Dendritic cell treated with granulocyte-macrophage colony-stimulating factor and Interleukin-4, amounts not matched to agents 40 ng/mL and 50 ng/mL, for 4 days (primary cell): ENCODE measurements at regions not wholly inside any gene's neighbourhood (a gene's known extent, or its start where the extent isn't known, plus 50 kb on each side); places are given as distances from the start of the nearest gene placed in this dataset.

Source experiments
- H3K27ac Mint-ChIP-seq: one replicate; pipeline ENCODE4 v1.8.0; 2022; ENCODE audit warnings: mild to moderate bottlenecking, mixed read lengths
- H3K27me3 Mint-ChIP-seq: one replicate; pipeline ENCODE4 v1.8.0; 2022; ENCODE audit warnings: mild to moderate bottlenecking, mixed read lengths
- H3K36me3 Mint-ChIP-seq: one replicate; pipeline ENCODE4 v1.8.0; 2022; ENCODE audit warnings: low read depth, mixed read lengths
- H3K4me1 Mint-ChIP-seq: one replicate; pipeline ENCODE4 v1.8.0; 2022; ENCODE audit warnings: low read depth, mixed read lengths
- H3K4me3 Mint-ChIP-seq: one replicate; pipeline ENCODE4 v1.8.0; 2022; ENCODE audit warnings: mild to moderate bottlenecking, moderate library complexity, mixed read lengths
- H3K9me3 Mint-ChIP-seq: one replicate; pipeline ENCODE4 v1.8.0; 2022; ENCODE audit warnings: mixed read lengths
- intact Hi-C: fragments of 100-400 bp; cut with micrococcal nuclease; formaldehyde crosslinking; loops from one replicate; pipeline ENCODE4 v1.15.0; 2022

DNA sequence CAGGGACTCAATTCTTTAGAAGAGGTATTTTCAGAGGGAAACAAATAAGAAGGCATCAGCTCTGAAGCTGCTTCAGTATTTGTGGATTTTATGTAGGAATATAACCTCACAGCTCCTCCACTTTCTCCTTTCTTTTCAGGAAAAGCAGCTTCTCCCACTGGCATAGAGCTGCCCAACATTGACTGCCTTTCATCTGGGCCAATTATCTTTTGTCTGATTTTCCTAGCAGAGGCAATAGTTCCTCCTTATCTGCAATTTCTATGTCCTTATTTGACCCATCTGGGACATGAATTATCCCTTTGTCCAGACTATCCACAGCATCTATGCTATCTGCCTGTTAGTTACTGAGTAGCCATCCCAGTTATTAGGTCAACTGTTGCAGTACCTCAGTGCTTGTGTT is 1671.2 kb upstream of the ACO1 start:
- Mint-ChIP-seq H3K27me3 (no peaks in the 10 kb centered on the region), H3K4me1 (no peaks in the 10 kb centered on the region), H3K4me3 (no peak overlapping the region), H3K9me3 (no peaks in the 10 kb centered on the region), H3K27ac (no peak overlapping the region), H3K36me3 (no peaks in the 10 kb centered on the region)
- intact Hi-C loops: no loop called here

DNA sequence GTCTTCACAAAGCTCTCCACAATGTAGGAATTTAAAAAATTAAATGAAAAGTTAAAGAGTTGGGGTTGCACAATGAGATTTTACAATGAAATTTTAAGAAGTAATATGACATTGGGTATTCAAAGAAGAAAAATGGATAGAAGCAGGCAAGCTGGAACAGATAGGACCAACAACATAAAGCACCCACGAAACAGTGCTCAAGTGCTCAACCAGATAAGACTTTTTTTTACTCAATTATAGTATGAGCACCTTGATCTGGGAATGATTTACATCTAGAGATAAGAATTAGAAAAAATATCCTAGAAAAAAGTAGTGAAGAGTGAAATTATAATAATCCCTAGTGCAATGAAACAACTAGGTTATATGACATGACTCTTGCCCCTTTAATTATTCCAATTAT is 1670.1 kb upstream of the ACO1 start:
- H3K4me3 Mint-ChIP-seq: no peak overlapping the region
- no peaks in the 10 kb centered on the region for H3K27me3 Mint-ChIP-seq
- H3K36me3 Mint-ChIP-seq: no peaks in the 10 kb centered on the region
- H3K9me3 Mint-ChIP-seq: no peaks in the 10 kb centered on the region
- intact Hi-C loops: no loop called here
- H3K4me1 Mint-ChIP-seq: no peaks in the 10 kb centered on the region
- no peak overlapping the region for H3K27ac Mint-ChIP-seq

GRCh38 chr9:30718483-30718882 is 1666.0 kb upstream of the ACO1 start:
- no peaks in the 10 kb centered on the region for H3K36me3 Mint-ChIP-seq
- H3K4me1 Mint-ChIP-seq: no peaks in the 10 kb centered on the region
- H3K27me3 Mint-ChIP-seq: no peaks in the 10 kb centered on the region
- H3K27ac Mint-ChIP-seq: no peak overlapping the region
- no peaks in the 10 kb centered on the region for H3K9me3 Mint-ChIP-seq
- intact Hi-C loops: no loop called here
- no peak overlapping the region for H3K4me3 Mint-ChIP-seq

DNA sequence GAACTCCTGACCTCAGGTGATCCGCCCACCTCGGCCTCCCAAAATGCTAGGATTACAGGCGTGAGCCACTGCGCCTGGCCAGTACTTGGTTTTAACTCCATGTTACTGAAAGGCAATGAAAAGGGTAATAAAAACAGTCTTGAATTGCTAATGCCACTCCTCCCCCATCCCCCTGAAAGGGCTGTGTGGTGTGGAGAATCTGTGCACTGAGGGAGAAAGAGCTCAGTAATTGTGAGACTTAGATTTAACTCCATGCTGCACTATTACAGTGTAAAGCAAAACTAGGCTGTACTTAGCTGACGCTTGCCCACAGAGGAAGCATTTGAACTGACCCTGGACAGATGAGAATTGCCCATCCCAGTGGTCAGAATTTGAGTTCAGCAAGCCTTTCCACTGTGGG is 1662.4 kb upstream of the ACO1 start:
- intact Hi-C loops: no loop called here
- no peaks in the 10 kb centered on the region for H3K36me3 Mint-ChIP-seq
- no peaks in the 10 kb centered on the region for H3K27me3 Mint-ChIP-seq
- no peaks in the 10 kb centered on the region for H3K9me3 Mint-ChIP-seq
- no peak overlapping the region for H3K4me3 Mint-ChIP-seq
- H3K27ac Mint-ChIP-seq: no peak overlapping the region
- H3K4me1 Mint-ChIP-seq: no peaks in the 10 kb centered on the region

- no peaks in the 10 kb centered on the region for H3K9me3 Mint-ChIP-seq
- no peak overlapping the region for H3K4me3 Mint-ChIP-seq
- H3K36me3 Mint-ChIP-seq: no peaks in the 10 kb centered on the region
- no peaks in the 10 kb centered on the region for H3K27me3 Mint-ChIP-seq
- H3K4me1 Mint-ChIP-seq: no peaks in the 10 kb centered on the region
- H3K27ac Mint-ChIP-seq: no peak overlapping the region
- intact Hi-C loops: no loop called here
Measured at GRCh38 chr9:30723656-30724055, 1660.8 kb upstream of the ACO1 start.

DNA sequence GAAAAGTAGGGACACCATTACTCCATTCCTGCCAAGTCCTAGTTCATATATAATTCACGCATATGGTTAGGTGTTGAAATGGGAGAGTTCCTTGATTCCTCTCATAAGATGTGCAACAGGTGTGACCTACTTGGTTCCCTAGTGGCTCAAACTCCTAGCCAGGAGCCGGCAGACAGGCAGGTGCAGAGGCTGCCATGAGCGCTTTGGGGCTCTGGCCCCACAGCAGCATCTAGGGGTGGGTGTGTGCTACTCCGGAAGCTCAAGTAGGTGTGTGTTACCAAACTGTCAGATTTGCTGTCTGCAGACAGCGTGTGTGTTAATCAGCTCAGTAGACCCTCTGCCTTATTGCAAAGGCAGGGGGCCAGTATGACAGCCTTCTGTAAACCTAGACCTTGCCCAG is 1652.4 kb upstream of the ACO1 start:
- no peaks in the 10 kb centered on the region for H3K9me3 Mint-ChIP-seq
- H3K36me3 Mint-ChIP-seq: no peaks in the 10 kb centered on the region
- no peak overlapping the region for H3K27ac Mint-ChIP-seq
- H3K4me3 Mint-ChIP-seq: no peak overlapping the region
- no peaks in the 10 kb centered on the region for H3K4me1 Mint-ChIP-seq
- intact Hi-C loops: no loop called here
- H3K27me3 Mint-ChIP-seq: no peaks in the 10 kb centered on the region

DNA sequence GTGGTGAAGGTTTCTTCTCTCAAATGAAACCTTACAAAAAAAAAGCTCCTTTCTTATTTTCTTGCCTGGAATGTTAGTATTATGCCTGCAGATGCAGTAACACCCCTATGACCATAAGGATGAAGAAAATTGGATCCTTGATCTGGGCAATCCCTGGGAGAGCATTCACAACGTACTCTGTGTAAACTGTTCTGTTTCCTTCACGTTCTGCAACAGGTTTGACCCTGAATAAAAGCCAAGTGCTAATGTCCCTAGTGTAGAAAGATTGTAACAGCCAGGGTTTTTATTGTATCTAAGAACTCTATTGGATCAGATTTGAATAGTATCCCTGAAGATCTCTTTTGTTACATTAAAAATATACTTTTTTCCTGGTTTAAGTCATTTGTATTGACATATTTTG is 1639.6 kb upstream of the ACO1 start:
- H3K4me1 Mint-ChIP-seq: no peaks in the 10 kb centered on the region
- no peaks in the 10 kb centered on the region for H3K27me3 Mint-ChIP-seq
- H3K36me3 Mint-ChIP-seq: no peaks in the 10 kb centered on the region
- H3K4me3 Mint-ChIP-seq: no peak overlapping the region
- no peak overlapping the region for H3K27ac Mint-ChIP-seq
- no peaks in the 10 kb centered on the region for H3K9me3 Mint-ChIP-seq
- intact Hi-C loops: no loop called here

GRCh38 chr9:30746589-30746988 is 1637.9 kb upstream of the ACO1 start:
- H3K4me3 Mint-ChIP-seq: no peak overlapping the region
- intact Hi-C loops: no loop called here
- no peak overlapping the region for H3K27ac Mint-ChIP-seq
- H3K4me1 Mint-ChIP-seq: no peaks in the 10 kb centered on the region
- H3K36me3 Mint-ChIP-seq: no peaks in the 10 kb centered on the region
- H3K9me3 Mint-ChIP-seq: no peaks in the 10 kb centered on the region
- H3K27me3 Mint-ChIP-seq: no peaks in the 10 kb centered on the region

- Mint-ChIP-seq H3K4me3 (no peak overlapping the region), H3K9me3 (no peaks in the 10 kb centered on the region), H3K27me3 (no peaks in the 10 kb centered on the region), H3K27ac (no peak overlapping the region), H3K4me1 (no peaks in the 10 kb centered on the region), H3K36me3 (no peaks in the 10 kb centered on the region)
- intact Hi-C loops: no loop called here
Measured at GRCh38 chr9:30757723-30758122, 1626.7 kb upstream of the ACO1 start.

- Mint-ChIP-seq H3K9me3 (no peaks in the 10 kb centered on the region), H3K4me1 (no peaks in the 10 kb centered on the region), H3K27ac (no peak overlapping the region), H3K27me3 (no peaks in the 10 kb centered on the region), H3K4me3 (no peak overlapping the region), H3K36me3 (no peaks in the 10 kb centered on the region)
- intact Hi-C loops: no loop called here
Measured at GRCh38 chr9:30758726-30759446, 1625.6 kb upstream of the ACO1 start.

- H3K4me1 Mint-ChIP-seq: no peaks in the 10 kb centered on the region
- no peaks in the 10 kb centered on the region for H3K9me3 Mint-ChIP-seq
- no peak overlapping the region for H3K4me3 Mint-ChIP-seq
- intact Hi-C loops: no loop called here
- no peaks in the 10 kb centered on the region for H3K27me3 Mint-ChIP-seq
- H3K27ac Mint-ChIP-seq: no peak overlapping the region
- H3K36me3 Mint-ChIP-seq: no peaks in the 10 kb centered on the region
Measured at GRCh38 chr9:30765318-30765717, 1619.1 kb upstream of the ACO1 start.

DNA sequence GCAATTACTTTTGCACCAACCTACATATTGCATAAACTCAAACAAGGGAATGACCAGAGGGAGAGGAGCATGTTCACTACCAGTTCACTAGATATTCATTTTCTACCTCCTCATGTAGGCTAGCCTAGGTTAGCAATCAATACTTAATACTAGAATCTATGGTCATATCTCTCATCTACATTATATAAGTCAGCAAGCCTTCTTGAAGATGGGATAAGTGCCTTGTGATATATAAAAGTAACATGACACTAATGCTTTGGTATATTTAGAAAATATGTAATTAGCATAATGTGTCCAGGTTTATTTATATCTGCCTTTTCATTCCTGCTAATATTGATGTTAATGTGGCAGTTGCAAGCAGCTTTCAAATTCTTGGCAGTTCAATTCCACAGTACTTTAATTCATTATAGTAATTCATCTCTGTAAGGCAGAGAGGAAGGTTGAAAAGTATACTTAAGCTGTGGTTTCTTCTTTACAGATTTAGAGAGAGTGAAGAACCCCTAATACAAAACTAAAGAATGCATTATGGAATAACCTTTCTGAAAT is 1613.2 kb upstream of the ACO1 start:
- Mint-ChIP-seq H3K36me3 (no peaks in the 10 kb centered on the region), H3K27ac (no peak overlapping the region), H3K4me3 (no peak overlapping the region), H3K27me3 (no peaks in the 10 kb centered on the region), H3K4me1 (no peaks in the 10 kb centered on the region), H3K9me3 (peaks cover 9% of the 10 kb centered on the region)
- intact Hi-C loops: no loop called here

GRCh38 chr9:30771760-30772159 is 1612.7 kb upstream of the ACO1 start:
- Mint-ChIP-seq H3K9me3 (peaks cover 9% of the 10 kb centered on the region), H3K27me3 (no peaks in the 10 kb centered on the region), H3K4me3 (no peak overlapping the region), H3K4me1 (no peaks in the 10 kb centered on the region), H3K27ac (no peak overlapping the region), H3K36me3 (no peaks in the 10 kb centered on the region)
- intact Hi-C loops: no loop called here

DNA sequence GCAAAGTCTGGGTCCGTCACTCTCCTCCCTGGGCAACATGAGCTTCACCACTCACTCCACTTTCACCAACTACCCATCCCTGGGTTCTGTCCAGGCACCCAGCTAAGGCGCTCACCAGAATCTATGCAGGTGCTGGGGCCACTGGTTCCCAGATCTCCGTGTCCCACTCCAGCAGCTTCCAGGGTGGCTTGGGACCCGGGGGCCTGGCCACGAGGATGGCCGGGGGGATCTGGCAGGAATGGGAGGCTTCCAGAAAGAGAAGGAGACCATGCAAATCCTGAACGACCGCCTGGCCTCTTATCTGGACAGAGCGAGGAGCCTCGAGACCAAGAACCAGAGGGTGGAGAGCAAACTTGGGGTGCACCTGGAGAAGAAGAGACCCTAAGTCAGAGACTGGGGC is 1611.0 kb upstream of the ACO1 start:
- Mint-ChIP-seq H3K9me3 (peaks cover 9% of the 10 kb centered on the region), H3K4me1 (no peaks in the 10 kb centered on the region), H3K27me3 (no peaks in the 10 kb centered on the region), H3K27ac (no peak overlapping the region), H3K36me3 (no peaks in the 10 kb centered on the region), H3K4me3 (no peak overlapping the region)
- intact Hi-C loops: no loop called here

DNA sequence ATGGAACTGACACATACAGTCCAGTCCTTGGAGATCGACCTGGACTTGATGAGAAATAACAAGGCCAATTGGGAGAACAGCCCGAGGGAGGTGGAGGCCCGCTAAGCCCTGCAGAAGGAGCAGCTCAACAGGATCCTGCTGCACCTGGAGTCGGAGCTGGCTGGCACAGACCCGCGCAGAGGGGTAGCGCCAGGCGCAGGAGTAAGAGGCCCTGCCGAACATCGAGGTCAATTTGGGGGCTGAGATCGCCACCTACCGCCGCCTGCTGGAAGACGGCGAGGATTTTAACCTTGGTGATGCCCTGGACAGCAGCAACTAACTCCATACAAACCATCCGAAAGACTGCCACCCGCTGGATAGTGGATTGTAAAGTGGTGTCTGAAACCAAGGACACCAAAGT is 1610.1 kb upstream of the ACO1 start:
- intact Hi-C loops: no loop called here
- H3K4me3 Mint-ChIP-seq: no peak overlapping the region
- no peak overlapping the region for H3K27ac Mint-ChIP-seq
- no peaks in the 10 kb centered on the region for H3K27me3 Mint-ChIP-seq
- H3K9me3 Mint-ChIP-seq: peaks cover 9% of the 10 kb centered on the region
- H3K4me1 Mint-ChIP-seq: no peaks in the 10 kb centered on the region
- no peaks in the 10 kb centered on the region for H3K36me3 Mint-ChIP-seq
